Brain pericyte (primary cell): ENCODE measurements at regions not wholly inside any gene's neighbourhood (a gene's known extent, or its start where the extent isn't known, plus 50 kb on each side); places are given as distances from the start of the nearest gene placed in this dataset.

ENCODE experiments used
- DNase-seq: peaks from one replicate; pipeline ENCODE4 v3.0.0-alpha.2; 2012; ENCODE audit warnings: low read depth, low spot score

- no peak for DNase-seq
Observed at GRCh38 chr1:88204111-88204510, 480.0 kb upstream of the PKN2 start.

GRCh38 chr1:88204612-88205167 lies 479.4 kb upstream of the PKN2 start:
- no peak for DNase-seq

GRCh38 chr1:88208389-88208788 lies 475.7 kb upstream of the PKN2 start:
- no peak for DNase-seq

- no peak for DNase-seq
Observed at GRCh38 chr1:88210103-88210787, 473.8 kb upstream of the PKN2 start.

- DNase-seq = no peak
Observed at GRCh38 chr1:88216441-88216840, 467.6 kb upstream of the PKN2 start.

GRCh38 chr1:88217386-88217785 lies 466.7 kb upstream of the PKN2 start:
- no peak for DNase-seq

DNA sequence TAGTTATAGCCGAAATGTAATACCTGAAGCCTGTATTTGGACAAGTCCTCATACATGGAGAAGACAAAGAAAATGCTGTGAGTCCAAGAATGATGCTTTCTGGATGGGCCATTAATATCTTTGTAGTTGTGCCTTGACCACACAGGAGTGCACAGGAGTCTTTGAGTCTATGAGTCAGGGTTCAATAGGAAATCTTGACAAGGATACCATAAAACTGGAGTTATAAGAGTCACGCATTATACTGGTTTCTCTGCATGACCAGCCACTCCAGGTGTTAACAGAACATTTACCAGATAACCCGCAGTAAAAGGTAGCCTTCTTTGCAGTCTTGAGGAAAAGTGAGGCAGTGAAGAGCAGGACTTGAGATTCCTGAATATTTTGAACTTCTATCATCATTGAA lies 464.6 kb upstream of the PKN2 start:
- no peak for DNase-seq

DNA sequence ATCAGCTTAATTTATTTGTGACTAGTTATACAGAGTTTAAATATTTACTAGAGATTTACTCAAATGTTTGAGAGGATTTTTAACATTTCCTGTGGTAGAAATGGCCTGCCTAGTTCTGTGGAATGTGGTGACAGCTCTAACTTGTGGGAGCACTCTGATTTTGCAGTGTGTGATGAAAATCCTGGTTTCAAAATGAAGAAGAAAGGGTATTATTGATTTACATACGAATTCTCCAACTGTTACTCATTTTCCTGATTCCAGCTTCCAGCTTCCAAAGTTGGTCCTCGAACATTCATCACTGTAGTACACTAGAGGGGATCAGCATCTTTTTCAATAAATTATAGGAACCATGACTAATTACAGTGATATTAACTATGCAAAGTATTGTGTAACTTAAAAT lies 462.7 kb upstream of the PKN2 start:
- no peak for DNase-seq

DNA sequence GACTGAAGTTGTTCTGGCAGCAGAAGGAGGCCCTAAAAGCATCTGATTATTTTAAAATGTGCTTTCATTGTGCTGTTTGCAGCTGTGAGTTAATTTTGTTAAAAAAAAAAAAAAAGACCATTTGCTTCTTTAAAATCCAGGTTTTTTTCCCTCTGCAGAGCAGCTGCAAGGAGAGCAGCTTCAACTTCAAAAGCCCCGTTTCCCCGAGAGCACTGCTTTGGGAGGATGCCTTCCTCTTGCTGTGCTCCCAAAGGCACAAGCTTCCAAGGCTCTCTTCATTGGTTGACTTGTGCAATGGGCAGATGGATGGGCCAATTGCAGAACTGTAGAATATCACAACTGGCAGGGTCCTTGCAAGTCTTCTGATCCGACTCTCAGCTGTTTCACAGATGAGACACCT lies 459.2 kb upstream of the PKN2 start:
- no peak for DNase-seq

- DNase-seq = no peak
Observed at GRCh38 chr1:88228114-88228513, 456.0 kb upstream of the PKN2 start.

DNA sequence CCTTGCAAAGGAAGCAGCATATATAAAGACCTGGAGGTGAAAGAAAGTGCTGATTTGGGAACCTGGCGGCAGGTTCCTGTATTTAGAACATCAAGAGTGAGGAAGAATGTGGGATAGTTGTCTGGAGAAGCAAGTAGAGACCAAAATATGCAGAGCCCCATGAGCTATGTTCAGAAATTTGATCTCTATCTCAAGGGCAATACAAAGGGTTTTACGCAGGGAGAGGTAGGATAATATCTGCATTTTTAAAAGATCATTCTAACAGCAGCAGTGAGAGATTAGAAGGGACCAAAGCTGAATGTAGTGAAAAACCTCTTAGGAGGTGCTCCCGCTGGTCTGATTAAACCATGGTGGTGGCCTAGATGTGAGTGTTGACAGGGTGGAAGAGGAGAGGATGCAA lies 453.9 kb upstream of the PKN2 start:
- DNase-seq = no peak

GRCh38 chr1:88237058-88237457 lies 447.0 kb upstream of the PKN2 start:
- DNase-seq = no peak

DNA sequence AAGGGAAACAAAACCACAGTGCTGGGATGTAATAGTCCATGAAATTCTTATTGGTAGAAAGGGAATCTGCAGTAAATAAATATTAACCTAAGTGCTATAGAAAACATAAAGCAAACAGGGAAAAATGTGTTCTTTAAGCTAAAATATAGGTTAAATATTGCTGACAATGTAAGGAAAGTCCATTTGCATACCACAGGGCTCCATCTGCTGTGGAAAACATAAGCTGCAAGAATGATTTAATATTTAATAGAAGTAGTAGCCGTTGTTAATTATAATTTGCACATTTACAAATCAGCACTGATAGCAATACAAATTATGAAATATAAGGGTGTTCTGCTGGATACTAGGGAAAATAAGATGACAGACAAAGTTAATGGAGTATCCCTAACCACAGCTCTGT lies 444.9 kb upstream of the PKN2 start:
- no peak for DNase-seq

DNA sequence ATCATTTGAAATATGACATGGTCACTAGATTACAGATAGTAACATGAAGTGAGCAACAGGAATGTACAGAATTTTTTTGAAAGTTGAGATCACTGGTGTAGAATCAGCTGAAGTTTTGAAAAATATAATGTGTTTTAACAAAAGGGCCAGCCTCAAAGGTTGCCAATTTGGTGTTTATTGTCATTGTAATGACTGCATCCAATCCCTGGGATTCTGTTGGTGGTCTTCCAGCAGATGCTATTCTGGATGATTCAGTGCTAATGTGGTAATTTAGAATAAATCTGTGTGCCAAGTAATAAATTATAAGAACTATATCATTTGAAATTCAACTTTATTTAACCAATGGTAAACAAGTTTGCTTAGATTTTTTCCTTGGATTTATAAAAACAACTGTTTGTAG lies 436.4 kb upstream of the PKN2 start:
- DNase-seq = no peak

DNA sequence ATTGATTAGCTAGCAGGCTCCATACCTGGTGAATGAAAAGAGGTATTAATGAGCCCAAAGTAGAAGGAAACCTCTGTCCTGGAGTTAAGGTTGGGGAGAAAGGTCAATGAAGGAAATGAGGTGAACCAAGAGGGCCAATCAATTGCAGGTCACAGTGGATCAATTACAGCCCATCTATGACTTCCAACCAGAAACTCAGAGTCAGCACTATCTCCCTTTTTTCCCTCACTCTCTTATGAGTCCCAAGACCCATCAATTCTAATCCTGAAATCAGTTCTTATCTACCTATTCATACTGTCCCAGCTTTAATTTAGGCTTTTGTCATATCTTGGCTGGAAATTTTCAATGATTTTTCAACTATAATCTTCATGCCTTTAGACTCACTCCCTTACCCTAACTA lies 433.2 kb upstream of the PKN2 start:
- DNase-seq = no peak

DNA sequence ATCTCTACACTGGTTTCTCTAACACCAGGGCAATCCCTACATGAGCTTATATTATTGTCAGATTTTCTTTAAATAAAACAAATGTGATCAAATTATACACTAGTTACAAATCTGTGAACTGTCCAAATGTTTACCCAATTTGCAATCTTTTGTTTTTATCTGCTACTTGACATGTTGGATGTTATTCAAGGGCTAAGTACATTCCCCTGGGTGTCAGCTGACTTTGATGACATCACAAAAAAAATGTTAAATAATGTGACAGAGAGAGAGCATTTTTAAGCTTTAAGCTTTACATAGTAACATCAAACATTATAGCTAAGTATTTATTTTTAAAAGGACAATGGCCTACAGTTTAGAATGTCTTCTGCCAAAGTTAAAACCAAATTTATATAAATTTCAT lies 431.3 kb upstream of the PKN2 start:
- no peak for DNase-seq

DNA sequence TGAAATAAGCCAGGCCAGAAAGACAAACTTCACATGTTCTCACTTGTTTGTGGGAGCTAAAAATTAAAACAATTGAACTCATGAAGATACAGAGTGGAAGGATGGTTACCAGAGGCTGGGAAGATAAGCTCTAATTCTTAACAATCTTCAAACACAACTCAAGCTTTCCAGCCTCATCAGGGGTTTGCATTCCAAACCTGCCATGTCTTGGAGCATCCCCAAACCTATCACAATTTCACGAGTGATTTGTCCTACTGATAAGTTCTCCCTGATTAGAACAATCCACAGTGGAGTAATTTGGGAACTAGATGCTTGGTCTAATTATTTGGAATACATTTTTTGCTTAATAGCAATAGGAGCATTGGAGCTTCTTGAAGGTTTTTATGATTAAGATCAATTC lies 418.5 kb upstream of the PKN2 start:
- no peak for DNase-seq

GRCh38 chr1:88266051-88266450 lies 418.0 kb upstream of the PKN2 start:
- DNase-seq = no peak

- no peak for DNase-seq
Observed at GRCh38 chr1:88272216-88272615, 411.9 kb upstream of the PKN2 start.

GRCh38 chr1:88274431-88274830 lies 409.6 kb upstream of the PKN2 start:
- DNase-seq = no peak

DNA sequence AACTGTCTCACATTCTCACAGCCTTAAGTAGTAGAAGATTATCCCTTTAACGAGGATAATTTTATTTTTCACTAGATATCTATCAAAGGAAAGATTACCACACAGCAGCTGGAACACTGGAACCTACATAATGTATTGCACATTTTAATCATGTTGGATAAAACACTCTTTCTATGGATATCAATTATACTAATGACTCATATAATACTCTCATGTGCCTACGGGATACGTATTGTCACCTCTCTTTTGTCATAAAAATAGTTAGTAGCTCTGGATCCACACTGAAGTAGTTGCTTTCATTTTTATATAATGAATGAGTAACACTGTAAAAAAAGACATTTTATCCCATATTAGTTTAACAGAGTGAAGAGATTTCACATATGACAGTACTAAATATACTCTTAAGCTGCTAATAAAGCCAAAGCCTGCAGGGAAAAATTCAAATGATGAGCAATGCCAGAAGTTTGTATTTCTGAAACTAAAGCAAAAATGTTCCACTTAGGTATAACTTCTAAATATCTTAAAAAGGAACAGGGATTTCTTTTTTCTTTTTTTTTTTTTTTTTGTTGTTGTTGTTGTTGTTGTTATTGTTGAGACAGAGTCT lies 408.7 kb upstream of the PKN2 start:
- no peak for DNase-seq

DNA sequence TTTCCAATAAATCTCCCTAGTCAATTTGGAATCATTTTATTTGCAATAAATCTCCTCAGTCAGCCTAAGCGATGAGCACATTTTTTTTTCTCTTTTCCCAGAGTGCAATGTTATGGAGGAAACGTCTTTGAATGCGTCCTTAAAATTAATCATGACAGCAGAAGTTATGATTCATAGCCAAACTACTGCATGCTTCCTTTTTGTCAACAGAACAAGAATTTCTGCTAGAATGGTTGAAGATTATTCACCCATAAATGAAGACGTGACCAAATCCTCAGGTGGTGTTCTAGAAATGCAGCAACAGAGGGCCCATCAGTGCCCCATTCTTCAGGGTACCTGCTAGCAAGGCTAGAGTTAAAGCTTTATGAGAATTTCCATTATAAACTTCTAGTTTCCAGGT lies 407.9 kb upstream of the PKN2 start:
- DNase-seq = no peak

DNA sequence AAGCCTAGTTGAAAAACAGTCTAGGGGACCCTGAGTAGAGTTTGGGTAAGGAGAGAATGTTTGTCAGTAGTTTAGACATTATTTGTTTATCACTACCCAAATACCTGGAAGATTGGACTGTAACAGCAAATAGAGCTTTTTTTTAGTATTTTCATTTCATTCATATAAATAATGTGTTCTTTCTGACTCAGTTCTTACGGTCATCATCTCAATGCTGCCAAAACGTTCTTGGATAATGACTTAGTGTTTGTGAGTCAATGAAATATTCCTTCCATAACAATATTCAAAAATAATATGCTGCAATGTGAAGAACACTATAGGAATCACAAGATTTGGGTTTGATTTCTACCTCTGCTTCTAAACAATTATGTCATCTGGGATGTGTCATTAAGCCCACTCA lies 400.0 kb upstream of the PKN2 start:
- DNase-seq = no peak
